GM12865 (cell line): ENCODE measurements at regions not wholly inside any gene's neighbourhood (a gene's known extent, or its start where the extent isn't known, plus 50 kb on each side); places are given as distances from the start of the nearest gene placed in this dataset.

Source experiments
- DNase-seq: peaks from one replicate; pipeline ENCODE4 v3.0.0; 2010; ENCODE audit warnings: low read depth
- H3K4me3 ChIP-seq: 2 replicates; pipeline ENCODE4 v1.5.1; 2011; ENCODE audit warnings: mild to moderate bottlenecking, low read depth, low read length, control low read depth
- CTCF ChIP-seq: IDR thresholded peaks from 2 replicates; pipeline ENCODE4 v1.5.1; 2011; ENCODE audit warnings: low read length, control low read depth, low read depth, inconsistent platforms; ENCODE audit not compliant: insufficient read depth; ENCODE audit errors: missing control alignments

GRCh38 chr2:164439885-164440284, 181.4 kb downstream of the GRB14 start:
- H3K4me3 ChIP-seq, result no peak overlapping the region
- no peak for TF ChIP-seq CTCF
- DNase-seq, result no peak

- no peak overlapping the region for H3K4me3 ChIP-seq
- no peak for TF ChIP-seq CTCF
- no peak for DNase-seq
These were observed 182.0 kb downstream of the GRB14 start for GRCh38 chr2:164439235-164439634.

- no peak overlapping the region for H3K4me3 ChIP-seq
- TF ChIP-seq CTCF, result no peak
- DNase-seq, result no peak
These were observed 182.6 kb downstream of the GRB14 start for GRCh38 chr2:164438490-164439205.

GRCh38 chr2:164436131-164436530, 185.2 kb downstream of the GRB14 start:
- H3K4me3 ChIP-seq, result no peak overlapping the region
- TF ChIP-seq CTCF, result no peak
- no peak for DNase-seq

GRCh38 chr2:164430166-164430783, 191.0 kb downstream of the GRB14 start:
- no peak overlapping the region for H3K4me3 ChIP-seq
- TF ChIP-seq CTCF, result peak; percentile 41
- peak; percentile 43 for DNase-seq

- DNase-seq, result no peak
- no peak overlapping the region for H3K4me3 ChIP-seq
- no peak for TF ChIP-seq CTCF
These were observed 191.9 kb downstream of the GRB14 start for GRCh38 chr2:164429354-164429753.
